ENCODE measurements at regions not wholly inside any gene's neighbourhood (a gene's known extent, or its start where the extent isn't known, plus 50 kb on each side); places are given as distances from the start of the nearest gene placed in this dataset.

DNA sequence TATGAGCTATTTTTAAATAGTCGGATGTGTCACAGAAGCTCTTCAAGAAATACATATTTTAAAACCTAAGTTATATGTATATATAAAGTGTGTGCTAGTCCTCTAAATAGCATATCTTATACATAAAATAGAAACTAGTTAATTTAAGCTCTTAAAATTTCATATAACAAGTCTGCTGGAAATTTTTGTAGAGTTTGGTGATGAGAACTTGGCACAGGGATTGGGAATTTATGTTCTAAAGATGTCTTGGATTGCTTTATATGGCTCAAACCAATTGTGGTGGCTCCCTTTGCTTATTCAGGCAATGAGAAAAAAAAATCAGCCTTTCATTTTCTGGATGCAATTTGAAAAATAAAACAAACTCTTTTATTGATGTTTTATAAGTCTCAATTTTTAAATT, 142.8 kb upstream of the KCNJ3 start:
- TF ChIP-seq POLR2AphosphoS5 (IDR thresholded peaks at IDR 0.05; ENCODE audit: low read depth, low read length) (no peak), POLR2A (IDR thresholded peaks at IDR 0.05; ENCODE audit: low read depth, low read length) (no peak)
